ENCODE measurements at regions not wholly inside any gene's neighbourhood (a gene's known extent, or its start where the extent isn't known, plus 50 kb on each side); places are given as distances from the start of the nearest gene placed in this dataset.
"Not testable (repeated sequence)": the region's sequence is repeated elsewhere in the genome, so short reads cannot be mapped to it uniquely, and the experiment has no call there.

GRCh38 chr13:22789027-22789593, 391.7 kb upstream of the SGCG start:
- H3K9me3 ChIP-seq (ENCODE audit: control insufficient read depth in 1 of 2, low read length in 2 of 2): no peaks in the 10 kb centered on the region
- H3K4me1 ChIP-seq (ENCODE audit: control insufficient read depth in 1 of 2, insufficient read depth in 2 of 2, low read length in 2 of 2): no peaks in the 10 kb centered on the region
- no peak overlapping the region for H3K27ac ChIP-seq (ENCODE audit: low read length)
- H3K27me3 ChIP-seq (ENCODE audit: low read depth, low read length): peaks cover 4% of the 10 kb centered on the region
- no peak overlapping the region for H3K4me3 ChIP-seq (ENCODE audit: low read depth in 1 of 2, low read length in 2 of 2)
- H3K36me3 ChIP-seq (ENCODE audit: control insufficient read depth in 1 of 2, insufficient read depth in 2 of 2, low read length in 2 of 2): no peaks in the 10 kb centered on the region

GRCh38 chr13:22789916-22790315, 390.9 kb upstream of the SGCG start:
- Histone ChIP-seq H3K36me3 (ENCODE audit: control insufficient read depth in 1 of 2, insufficient read depth in 2 of 2, low read length in 2 of 2) (no peaks in the 10 kb centered on the region), H3K4me3 (ENCODE audit: low read depth in 1 of 2, low read length in 2 of 2) (no peak overlapping the region), H3K27me3 (ENCODE audit: low read depth, low read length) (peaks cover 4% of the 10 kb centered on the region), H3K4me1 (ENCODE audit: control insufficient read depth in 1 of 2, insufficient read depth in 2 of 2, low read length in 2 of 2) (no peaks in the 10 kb centered on the region), H3K27ac (ENCODE audit: low read length) (no peak overlapping the region), H3K9me3 (ENCODE audit: control insufficient read depth in 1 of 2, low read length in 2 of 2) (no peaks in the 10 kb centered on the region)

- Histone ChIP-seq H3K4me3 (ENCODE audit: low read depth in 1 of 2, low read length in 2 of 2) (no peak overlapping the region), H3K27me3 (ENCODE audit: low read depth, low read length) (peaks cover 4% of the 10 kb centered on the region), H3K4me1 (ENCODE audit: control insufficient read depth in 1 of 2, insufficient read depth in 2 of 2, low read length in 2 of 2) (no peaks in the 10 kb centered on the region), H3K9me3 (ENCODE audit: control insufficient read depth in 1 of 2, low read length in 2 of 2) (no peaks in the 10 kb centered on the region), H3K27ac (ENCODE audit: low read length) (no peak overlapping the region), H3K36me3 (ENCODE audit: control insufficient read depth in 1 of 2, insufficient read depth in 2 of 2, low read length in 2 of 2) (no peaks in the 10 kb centered on the region)
Measured at GRCh38 chr13:22793598-22794134, 387.1 kb upstream of the SGCG start.

- Histone ChIP-seq H3K36me3 (ENCODE audit: control insufficient read depth in 1 of 2, insufficient read depth in 2 of 2, low read length in 2 of 2) (no peaks in the 10 kb centered on the region), H3K4me1 (ENCODE audit: control insufficient read depth in 1 of 2, insufficient read depth in 2 of 2, low read length in 2 of 2) (no peaks in the 10 kb centered on the region), H3K27me3 (ENCODE audit: low read depth, low read length) (no peaks in the 10 kb centered on the region), H3K4me3 (ENCODE audit: low read depth in 1 of 2, low read length in 2 of 2) (no peak overlapping the region), H3K9me3 (ENCODE audit: control insufficient read depth in 1 of 2, low read length in 2 of 2) (no peaks in the 10 kb centered on the region), H3K27ac (ENCODE audit: low read length) (no peak overlapping the region)
Measured at GRCh38 chr13:22800526-22801401, 380.0 kb upstream of the SGCG start.

GRCh38 chr13:22801402-22802003, 379.3 kb upstream of the SGCG start:
- H3K36me3 ChIP-seq (ENCODE audit: control insufficient read depth in 1 of 2, insufficient read depth in 2 of 2, low read length in 2 of 2): no peaks in the 10 kb centered on the region
- no peak overlapping the region for H3K4me3 ChIP-seq (ENCODE audit: low read depth in 1 of 2, low read length in 2 of 2)
- no peaks in the 10 kb centered on the region for H3K9me3 ChIP-seq (ENCODE audit: control insufficient read depth in 1 of 2, low read length in 2 of 2)

GRCh38 chr13:22812793-22813192, 368.0 kb upstream of the SGCG start:
- Histone ChIP-seq H3K4me1 (ENCODE audit: control insufficient read depth in 1 of 2, insufficient read depth in 2 of 2, low read length in 2 of 2) (peaks cover 0 to 5% of the 10 kb centered on the region in 2 donors), H3K9me3 (ENCODE audit: control insufficient read depth in 1 of 2, low read length in 2 of 2) (no peaks in the 10 kb centered on the region), H3K36me3 (ENCODE audit: control insufficient read depth in 1 of 2, insufficient read depth in 2 of 2, low read length in 2 of 2) (no peaks in the 10 kb centered on the region), H3K27ac (ENCODE audit: low read length) (no peak overlapping the region), H3K4me3 (ENCODE audit: low read depth in 1 of 2, low read length in 2 of 2) (no peak overlapping the region), H3K27me3 (ENCODE audit: low read depth, low read length) (no peaks in the 10 kb centered on the region)

More at GRCh38 chr13:22801402-22802003, 379.3 kb upstream of the SGCG start:
- Histone ChIP-seq H3K27me3 (ENCODE audit: low read depth, low read length) (no peaks in the 10 kb centered on the region), H3K27ac (ENCODE audit: low read length) (no peak overlapping the region), H3K4me1 (ENCODE audit: control insufficient read depth in 1 of 2, insufficient read depth in 2 of 2, low read length in 2 of 2) (no peaks in the 10 kb centered on the region)

GRCh38 chr13:22813531-22814377, 367.0 kb upstream of the SGCG start:
- H3K27me3 ChIP-seq (ENCODE audit: low read depth, low read length); H3K27ac ChIP-seq (ENCODE audit: low read length); H3K4me3 ChIP-seq (ENCODE audit: low read depth in 1 of 2, low read length in 2 of 2); H3K36me3 ChIP-seq (ENCODE audit: control insufficient read depth in 1 of 2, insufficient read depth in 2 of 2, low read length in 2 of 2); H3K9me3 ChIP-seq (ENCODE audit: control insufficient read depth in 1 of 2, low read length in 2 of 2); H3K4me1 ChIP-seq (ENCODE audit: control insufficient read depth in 1 of 2, insufficient read depth in 2 of 2, low read length in 2 of 2): not testable (repeated sequence)

GRCh38 chr13:22814433-22814832, 366.3 kb upstream of the SGCG start:
- H3K27me3 ChIP-seq (ENCODE audit: low read depth, low read length); H3K36me3 ChIP-seq (ENCODE audit: control insufficient read depth in 1 of 2, insufficient read depth in 2 of 2, low read length in 2 of 2); H3K27ac ChIP-seq (ENCODE audit: low read length); H3K4me3 ChIP-seq (ENCODE audit: low read depth in 1 of 2, low read length in 2 of 2); H3K9me3 ChIP-seq (ENCODE audit: control insufficient read depth in 1 of 2, low read length in 2 of 2); H3K4me1 ChIP-seq (ENCODE audit: control insufficient read depth in 1 of 2, insufficient read depth in 2 of 2, low read length in 2 of 2): not testable (repeated sequence)

- Histone ChIP-seq H3K4me3 (ENCODE audit: low read depth in 1 of 2, low read length in 2 of 2) (no peak overlapping the region), H3K4me1 (ENCODE audit: control insufficient read depth in 1 of 2, insufficient read depth in 2 of 2, low read length in 2 of 2) (no peaks in the 10 kb centered on the region), H3K36me3 (ENCODE audit: control insufficient read depth in 1 of 2, insufficient read depth in 2 of 2, low read length in 2 of 2) (no peaks in the 10 kb centered on the region), H3K27me3 (ENCODE audit: low read depth, low read length) (no peaks in the 10 kb centered on the region), H3K9me3 (ENCODE audit: control insufficient read depth in 1 of 2, low read length in 2 of 2) (no peaks in the 10 kb centered on the region), H3K27ac (ENCODE audit: low read length) (no peak overlapping the region)
Measured at GRCh38 chr13:22821589-22821988, 359.2 kb upstream of the SGCG start.

- no peaks in the 10 kb centered on the region for H3K27me3 ChIP-seq (ENCODE audit: low read depth, low read length)
- no peak overlapping the region for H3K27ac ChIP-seq (ENCODE audit: low read length)
- no peaks in the 10 kb centered on the region for H3K9me3 ChIP-seq (ENCODE audit: control insufficient read depth in 1 of 2, low read length in 2 of 2)
- no peaks in the 10 kb centered on the region for H3K36me3 ChIP-seq (ENCODE audit: control insufficient read depth in 1 of 2, insufficient read depth in 2 of 2, low read length in 2 of 2)
- H3K4me1 ChIP-seq (ENCODE audit: control insufficient read depth in 1 of 2, insufficient read depth in 2 of 2, low read length in 2 of 2): no peaks in the 10 kb centered on the region
- H3K4me3 ChIP-seq (ENCODE audit: low read depth in 1 of 2, low read length in 2 of 2): no peak overlapping the region
Measured at GRCh38 chr13:22825186-22825585, 355.6 kb upstream of the SGCG start.

GRCh38 chr13:22828081-22828480, 352.7 kb upstream of the SGCG start:
- H3K27ac ChIP-seq (ENCODE audit: low read length): no peak overlapping the region
- no peaks in the 10 kb centered on the region for H3K4me1 ChIP-seq (ENCODE audit: control insufficient read depth in 1 of 2, insufficient read depth in 2 of 2, low read length in 2 of 2)
- H3K36me3 ChIP-seq (ENCODE audit: control insufficient read depth in 1 of 2, insufficient read depth in 2 of 2, low read length in 2 of 2): no peaks in the 10 kb centered on the region
- no peak overlapping the region for H3K4me3 ChIP-seq (ENCODE audit: low read depth in 1 of 2, low read length in 2 of 2)
- no peaks in the 10 kb centered on the region for H3K9me3 ChIP-seq (ENCODE audit: control insufficient read depth in 1 of 2, low read length in 2 of 2)
- H3K27me3 ChIP-seq (ENCODE audit: low read depth, low read length): no peaks in the 10 kb centered on the region
